ENCODE measurements at regions not wholly inside any gene's neighbourhood (a gene's known extent, or its start where the extent isn't known, plus 50 kb on each side); places are given as distances from the start of the nearest gene placed in this dataset.
"Not testable (repeated sequence)": the region's sequence is repeated elsewhere in the genome, so short reads cannot be mapped to it uniquely, and the experiment has no call there.

DNA sequence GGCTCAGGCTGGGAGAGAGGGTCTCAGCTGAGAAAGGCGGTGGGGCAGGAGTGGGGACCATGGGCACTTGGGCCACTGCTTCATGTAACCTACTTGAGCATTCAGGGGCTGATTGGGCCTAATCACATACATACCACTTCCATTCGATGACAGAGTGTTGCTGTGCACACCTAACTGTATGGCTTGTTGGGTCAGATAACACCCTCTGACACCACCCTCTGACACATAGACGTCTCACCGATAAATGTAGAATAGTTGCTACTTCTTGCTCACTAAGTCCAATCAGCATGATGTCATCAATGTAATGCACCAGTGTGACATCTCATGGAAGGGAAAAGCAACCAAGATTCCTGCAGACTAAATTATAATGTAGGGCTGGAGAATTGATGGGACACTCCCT is 252.9 kb upstream of the SGCG start:
- TF ChIP-seq, protein P1, sequence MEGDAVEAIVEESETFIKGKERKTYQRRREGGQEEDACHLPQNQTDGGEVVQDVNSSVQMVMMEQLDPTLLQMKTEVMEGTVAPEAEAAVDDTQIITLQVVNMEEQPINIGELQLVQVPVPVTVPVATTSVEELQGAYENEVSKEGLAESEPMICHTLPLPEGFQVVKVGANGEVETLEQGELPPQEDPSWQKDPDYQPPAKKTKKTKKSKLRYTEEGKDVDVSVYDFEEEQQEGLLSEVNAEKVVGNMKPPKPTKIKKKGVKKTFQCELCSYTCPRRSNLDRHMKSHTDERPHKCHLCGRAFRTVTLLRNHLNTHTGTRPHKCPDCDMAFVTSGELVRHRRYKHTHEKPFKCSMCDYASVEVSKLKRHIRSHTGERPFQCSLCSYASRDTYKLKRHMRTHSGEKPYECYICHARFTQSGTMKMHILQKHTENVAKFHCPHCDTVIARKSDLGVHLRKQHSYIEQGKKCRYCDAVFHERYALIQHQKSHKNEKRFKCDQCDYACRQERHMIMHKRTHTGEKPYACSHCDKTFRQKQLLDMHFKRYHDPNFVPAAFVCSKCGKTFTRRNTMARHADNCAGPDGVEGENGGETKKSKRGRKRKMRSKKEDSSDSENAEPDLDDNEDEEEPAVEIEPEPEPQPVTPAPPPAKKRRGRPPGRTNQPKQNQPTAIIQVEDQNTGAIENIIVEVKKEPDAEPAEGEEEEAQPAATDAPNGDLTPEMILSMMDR (conservative IDR thresholded peaks at IDR 0.05; ENCODE audit: low read depth, low read length): not testable (repeated sequence)
- not testable (repeated sequence) for TF ChIP-seq EZH2 (IDR thresholded peaks at IDR 0.05; ENCODE audit: low read length, unreplicated experiment)
